Tibial artery (tissue), 4 donors: ENCODE measurements at regions not wholly inside any gene's neighbourhood (a gene's known extent, or its start where the extent isn't known, plus 50 kb on each side); places are given as distances from the start of the nearest gene placed in this dataset.

Source experiments
- DNase-seq, 2 donors: peaks; one replicate each; pipeline ENCODE4 v3.0.0-alpha.2; 2019
- H3K27ac ChIP-seq, 2 donors: fragments of 200-600 bp; sonication (generic) in 1 of 2; 1 replicate in 1 of 2; 2 replicates in 1 of 2; pipeline ENCODE4 v1.5.1; 2018 to 2019; ENCODE audit warnings: mild to moderate bottlenecking in 1 of 2
- H3K27me3 ChIP-seq, 2 donors: fragments of 200-600 bp; sonication (generic) in 1 of 2; one replicate each; pipeline versions ENCODE4 v1.5.1 to v1.6.0; 2016 to 2019
- H3K36me3 ChIP-seq, 3 donors: fragments of 200-600 bp; sonication (generic) in 2 of 3; one replicate each; pipeline ENCODE4 v1.5.1; 2016 to 2019; ENCODE audit warnings: mild to moderate bottlenecking in 2 of 3
- H3K4me1 ChIP-seq, 4 donors: fragments of 200-600 bp; sonication (generic) in 2 of 4; 1 replicate in 3 of 4; 2 replicates in 1 of 4; pipeline ENCODE4 v1.5.1; 2016 to 2019
- H3K4me3 ChIP-seq, 2 donors: fragments of 200-600 bp; sonication (generic) in 1 of 2; 1 replicate in 1 of 2; 2 replicates in 1 of 2; pipeline ENCODE4 v1.5.1; 2018 to 2019; ENCODE audit warnings: mild to moderate bottlenecking in 2 of 2
- H3K9me3 ChIP-seq, 3 donors: fragments of 200-600 bp; sonication (generic) in 1 of 3; one replicate each; pipeline ENCODE4 v1.5.1; 2016 to 2019
- CTCF ChIP-seq, 2 experiments: fragments of 200-600 bp in 1 of 2; fragments of 450-650 bp in 1 of 2; IDR thresholded peaks; one replicate each; pipeline ENCODE4 v1.5.1; 2017 to 2019; ENCODE audit warnings: antibody characterized with exemption in 2 of 2, mild to moderate bottlenecking in 1 of 2, moderate library complexity in 1 of 2
- intact Hi-C: fragments of 100-400 bp; cut with DNase I; formaldehyde crosslinking; loops from one replicate; pipeline ENCODE4 v1.15.0; 2023; ENCODE audit warnings: low total_unique reads

DNA sequence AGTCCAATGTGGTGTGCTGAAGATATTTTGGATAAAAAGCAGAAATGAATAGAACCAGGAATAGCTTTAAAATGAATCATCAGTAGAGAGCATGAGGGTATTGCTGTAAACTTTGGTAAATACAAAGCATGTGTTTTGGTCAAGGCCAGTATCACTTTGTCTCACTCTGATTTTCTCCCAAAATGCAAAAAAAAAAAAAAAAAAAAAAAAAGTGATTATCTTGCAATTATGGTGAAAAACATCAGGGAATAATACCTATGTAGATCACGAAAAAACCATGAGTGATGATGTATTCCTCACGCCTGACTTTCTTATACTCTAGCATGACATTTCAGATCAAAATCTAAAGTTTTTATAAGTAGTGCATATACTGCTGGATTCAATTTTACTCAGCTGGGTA is 897.9 kb upstream of the FAT3 start:
- H3K9me3 ChIP-seq: peaks cover 0 to 6% (median 0%) of the 10 kb centered on the region in 3 donors
- no peaks in the 10 kb centered on the region for H3K4me1 ChIP-seq
- no peak for TF ChIP-seq CTCF (IDR thresholded peaks at IDR 0.05)
- no peak for DNase-seq
- H3K36me3 ChIP-seq: peaks cover 0 to 3% (median 0%) of the 10 kb centered on the region in 3 donors
- H3K27ac ChIP-seq: no peak overlapping the region
- intact Hi-C loops: no loop called here
- H3K27me3 ChIP-seq: no peaks in the 10 kb centered on the region
- H3K4me3 ChIP-seq: no peak overlapping the region

DNA sequence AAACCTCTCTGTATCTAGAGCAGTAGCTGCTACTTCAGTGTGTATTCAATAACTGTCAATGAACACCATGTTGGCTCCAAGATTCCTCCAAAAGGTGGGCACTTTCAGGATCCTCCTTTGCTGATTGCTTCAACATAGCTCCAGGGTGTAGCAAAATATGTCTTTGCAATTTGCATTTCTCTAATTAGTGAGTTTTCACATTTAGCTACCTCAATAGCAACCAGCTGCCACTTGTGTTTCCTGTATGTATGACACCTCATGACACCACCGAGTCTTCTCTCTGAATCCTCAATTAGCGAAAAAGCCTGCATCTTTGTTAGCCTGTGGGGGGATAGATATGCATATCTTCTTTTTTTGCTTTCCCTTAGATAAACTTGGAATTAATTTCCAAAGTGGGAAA is 898.3 kb upstream of the FAT3 start:
- Histone ChIP-seq H3K36me3 (peaks cover 0 to 3% (median 0%) of the 10 kb centered on the region in 3 donors), H3K4me3 (no peak overlapping the region), H3K27ac (no peak overlapping the region), H3K27me3 (no peaks in the 10 kb centered on the region), H3K9me3 (peaks cover 0 to 6% (median 0%) of the 10 kb centered on the region in 3 donors), H3K4me1 (no peaks in the 10 kb centered on the region)
- DNase-seq: no peak
- intact Hi-C loops: no loop called here
- no peak for TF ChIP-seq CTCF (IDR thresholded peaks at IDR 0.05)

GRCh38 chr11:91314521-91314920 is 910.1 kb upstream of the FAT3 start:
- H3K4me3 ChIP-seq: no peak overlapping the region
- H3K4me1 ChIP-seq: no peaks in the 10 kb centered on the region
- intact Hi-C loops: no loop called here
- H3K27me3 ChIP-seq: no peaks in the 10 kb centered on the region
- no peak for TF ChIP-seq CTCF (IDR thresholded peaks at IDR 0.05)
- no peak for DNase-seq
- H3K9me3 ChIP-seq: no peaks in the 10 kb centered on the region
- H3K27ac ChIP-seq: no peak overlapping the region
- no peaks in the 10 kb centered on the region for H3K36me3 ChIP-seq

DNA sequence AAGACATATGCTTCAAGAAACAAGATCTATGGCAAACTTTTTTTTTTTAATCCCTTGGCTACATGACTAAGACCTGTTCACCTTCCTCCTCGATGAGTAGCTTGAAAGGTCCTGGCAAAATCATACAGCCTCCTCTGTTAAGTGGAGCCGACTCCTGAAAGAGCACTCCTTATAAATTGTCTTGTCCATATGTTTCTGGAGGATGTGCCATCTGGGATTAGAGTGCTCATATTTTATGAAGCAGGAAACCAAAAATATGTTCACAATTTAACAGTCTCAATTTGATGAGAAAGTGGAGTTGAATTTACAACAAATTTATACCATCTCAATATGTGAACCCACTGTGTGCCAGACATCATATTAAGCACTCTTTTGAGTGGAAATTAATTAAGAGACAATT is 912.1 kb upstream of the FAT3 start:
- Histone ChIP-seq H3K27me3 (no peaks in the 10 kb centered on the region), H3K36me3 (no peaks in the 10 kb centered on the region), H3K4me3 (no peak overlapping the region), H3K27ac (no peak overlapping the region), H3K9me3 (no peaks in the 10 kb centered on the region), H3K4me1 (no peaks in the 10 kb centered on the region)
- TF ChIP-seq CTCF (IDR thresholded peaks at IDR 0.05): no peak
- intact Hi-C loops: no loop called here
- DNase-seq: no peak

DNA sequence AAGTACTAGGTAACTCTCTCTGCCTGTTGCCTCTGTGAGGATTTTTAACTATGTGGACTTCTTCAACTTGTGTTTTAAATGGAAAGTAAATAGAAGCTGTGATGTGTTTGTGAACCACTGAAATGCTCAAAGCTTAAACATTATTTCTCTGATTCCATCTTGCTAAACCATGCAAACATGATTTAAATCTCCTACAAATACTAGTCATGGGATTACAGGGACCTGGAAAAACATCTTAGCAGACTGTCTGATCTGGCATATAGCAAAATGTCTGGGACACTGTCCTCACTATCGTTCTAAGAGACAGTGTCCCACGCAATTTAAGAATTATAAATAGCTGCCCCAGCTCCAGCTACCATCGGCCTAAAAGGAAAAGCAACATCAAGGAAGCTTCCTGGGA is 914.5 kb upstream of the FAT3 start:
- no peak overlapping the region for H3K4me3 ChIP-seq
- intact Hi-C loops: no loop called here
- no peak for TF ChIP-seq CTCF (IDR thresholded peaks at IDR 0.05)
- no peak for DNase-seq
- H3K9me3 ChIP-seq: no peaks in the 10 kb centered on the region
- H3K27ac ChIP-seq: no peak overlapping the region
- H3K4me1 ChIP-seq: no peaks in the 10 kb centered on the region
- no peaks in the 10 kb centered on the region for H3K36me3 ChIP-seq
- H3K27me3 ChIP-seq: no peaks in the 10 kb centered on the region

GRCh38 chr11:91308069-91308468 is 916.5 kb upstream of the FAT3 start:
- Histone ChIP-seq H3K27ac (no peak overlapping the region), H3K4me3 (no peak overlapping the region), H3K9me3 (no peaks in the 10 kb centered on the region), H3K27me3 (no peaks in the 10 kb centered on the region), H3K36me3 (no peaks in the 10 kb centered on the region), H3K4me1 (no peaks in the 10 kb centered on the region)
- intact Hi-C loops: no loop called here
- DNase-seq: no peak
- no peak for TF ChIP-seq CTCF (IDR thresholded peaks at IDR 0.05)
